Suprapubic skin (tissue), 3 donors: ENCODE measurements at regions not wholly inside any gene's neighbourhood (a gene's known extent, or its start where the extent isn't known, plus 50 kb on each side); places are given as distances from the start of the nearest gene placed in this dataset.

Source experiments
- CTCF ChIP-seq, 2 donors: fragments of 200-600 bp in 1 of 2; fragments of 450-650 bp in 1 of 2; sonication (generic) in 1 of 2; IDR thresholded peaks; one replicate each; pipeline ENCODE4 v1.5.1; 2016 to 2019; ENCODE audit warnings: antibody characterized with exemption in 2 of 2, mild to moderate bottlenecking in 1 of 2, moderate library complexity in 1 of 2
- EP300 ChIP-seq: sonication (generic); formaldehyde crosslinking; IDR thresholded peaks from one replicate; pipeline ENCODE4 v1.6.1; 2017; ENCODE audit warnings: antibody characterized with exemption
- POLR2A ChIP-seq, 2 donors: fragments of 450-650 bp; IDR thresholded peaks; one replicate each; pipeline ENCODE4 v1.6.1; 2017; ENCODE audit warnings: antibody characterized with exemption in 2 of 2, mild to moderate bottlenecking in 2 of 2, moderate library complexity in 2 of 2

GRCh38 chr6:86030875-86031274 lies 388.2 kb upstream of the SYNCRIP start:
- TF ChIP-seq POLR2A (IDR thresholded peaks at IDR 0.05) (no peak), CTCF (IDR thresholded peaks at IDR 0.05) (no peak), EP300 (no peak)
